H9 (cell line): ENCODE measurements at regions not wholly inside any gene's neighbourhood (a gene's known extent, or its start where the extent isn't known, plus 50 kb on each side); places are given as distances from the start of the nearest gene placed in this dataset.

Experiments
- DNase-seq: peaks from one replicate; pipeline ENCODE4 v3.0.0-alpha.2; 2017
- H2AFZ ChIP-seq: one replicate; pipeline ENCODE4 v1.6.1; 2013; ENCODE audit warnings: mild to moderate bottlenecking, low read length, control low read depth, moderate library complexity
- H2AK5ac ChIP-seq: 2 replicates; pipeline ENCODE4 v1.6.1; 2013; ENCODE audit warnings: low read length, control low read depth, mixed read lengths; ENCODE audit not compliant: insufficient read length
- H2BK120ac ChIP-seq: one replicate; pipeline ENCODE4 v1.6.1; 2013; ENCODE audit warnings: low read depth, mild to moderate bottlenecking, low read length, control low read depth, inconsistent platforms; ENCODE audit not compliant: poor library complexity, severe bottlenecking
- H2BK12ac ChIP-seq: 2 replicates; pipeline ENCODE4 v1.6.1; 2013; ENCODE audit warnings: low read length, control low read depth, mixed read lengths, low read depth; ENCODE audit not compliant: insufficient read length
- H2BK15ac ChIP-seq: 2 replicates; pipeline ENCODE4 v1.6.1; 2013; ENCODE audit warnings: low read depth, low read length, control low read depth
- H2BK20ac ChIP-seq: one replicate; pipeline ENCODE4 v1.6.1; 2013; ENCODE audit warnings: low read depth, mild to moderate bottlenecking, low read length, control low read depth, inconsistent platforms; ENCODE audit not compliant: poor library complexity, severe bottlenecking
- H2BK5ac ChIP-seq: 2 replicates; pipeline ENCODE4 v1.6.1; 2013; ENCODE audit warnings: low read length, control low read depth, mixed read lengths; ENCODE audit not compliant: insufficient read length
- H3K14ac ChIP-seq: 2 replicates; pipeline ENCODE4 v1.6.1; 2013; ENCODE audit warnings: low read length, control low read depth; ENCODE audit not compliant: insufficient read depth
- H3K18ac ChIP-seq: 2 replicates; pipeline ENCODE4 v1.6.1; 2013; ENCODE audit warnings: low read depth, mild to moderate bottlenecking, mixed read lengths, low read length, control low read depth; ENCODE audit not compliant: insufficient read length
- H3K23ac ChIP-seq: 2 replicates; pipeline ENCODE4 v1.6.1; 2013; ENCODE audit warnings: low read length, control low read depth, mixed read lengths, low read depth; ENCODE audit not compliant: insufficient read length
- H3K23me2 ChIP-seq: 2 replicates; pipeline ENCODE4 v1.6.1; 2013; ENCODE audit warnings: low read depth, mild to moderate bottlenecking, mixed read lengths, low read length, control low read depth; ENCODE audit not compliant: insufficient read length, poor library complexity, severe bottlenecking
- H3K27ac ChIP-seq: 2 replicates; pipeline ENCODE4 v1.5.1; 2013; ENCODE audit warnings: low read length, control low read depth, mixed read lengths, low read depth; ENCODE audit not compliant: insufficient read length
- H3K27me3 ChIP-seq: 2 replicates; pipeline ENCODE4 v1.6.1; 2013; ENCODE audit warnings: low read length, control low read depth, inconsistent platforms; ENCODE audit not compliant: insufficient read depth
- H3K4ac ChIP-seq: 2 replicates; pipeline ENCODE4 v1.6.1; 2013; ENCODE audit warnings: low read depth, mild to moderate bottlenecking, control low read depth, inconsistent platforms, low read length, moderate library complexity
- H3K4me1 ChIP-seq: 2 replicates; pipeline ENCODE4 v1.6.1; 2013; ENCODE audit warnings: low read length, control low read depth, inconsistent platforms; ENCODE audit not compliant: insufficient read depth
- H3K4me2 ChIP-seq: 2 replicates; pipeline ENCODE4 v1.6.1; 2013; ENCODE audit warnings: low read length, control low read depth, mixed read lengths; ENCODE audit not compliant: insufficient read length, insufficient read depth
- H3K56ac ChIP-seq: 2 replicates; pipeline ENCODE4 v1.6.1; 2013; ENCODE audit warnings: low read depth, mild to moderate bottlenecking, mixed read lengths, low read length, control low read depth; ENCODE audit not compliant: insufficient read length
- H3K79me1 ChIP-seq: 2 replicates; pipeline ENCODE4 v1.6.1; 2013; ENCODE audit warnings: low read depth, mild to moderate bottlenecking, moderate library complexity, low read length, control low read depth, inconsistent platforms; ENCODE audit not compliant: insufficient read depth, poor library complexity, severe bottlenecking
- H3K79me2 ChIP-seq: 2 replicates; pipeline ENCODE4 v1.6.1; 2013; ENCODE audit warnings: low read length, control low read depth, inconsistent platforms; ENCODE audit not compliant: insufficient read depth
- H3K9ac ChIP-seq: 2 replicates; pipeline ENCODE4 v1.6.1; 2013; ENCODE audit warnings: low read length, control low read depth, mixed read lengths; ENCODE audit not compliant: insufficient read length; ENCODE audit errors: extremely low read depth
- H3K9me3 ChIP-seq: one replicate; pipeline ENCODE4 v1.6.1; 2013; ENCODE audit warnings: low read depth, low read length, inconsistent platforms; ENCODE audit not compliant: control insufficient read depth
- H3T11ph ChIP-seq: one replicate; pipeline ENCODE4 v1.6.1; 2013; ENCODE audit warnings: mild to moderate bottlenecking, low read length, control low read depth, inconsistent platforms
- H4K20me1 ChIP-seq: one replicate; pipeline ENCODE4 v1.6.1; 2013; ENCODE audit not compliant: control insufficient read depth, insufficient read length, insufficient read depth
- H4K5ac ChIP-seq: 2 replicates; pipeline ENCODE4 v1.6.1; 2013; ENCODE audit warnings: low read depth, mild to moderate bottlenecking, mixed read lengths, low read length, control low read depth; ENCODE audit not compliant: insufficient read length
- H4K8ac ChIP-seq: replicated peaks from 2 replicates; pipeline ENCODE4 v1.6.1; 2013; ENCODE audit warnings: low read length, control low read depth, mixed read lengths, low read depth; ENCODE audit not compliant: insufficient read length
- H4K91ac ChIP-seq: 2 replicates; pipeline ENCODE4 v1.6.1; 2013; ENCODE audit warnings: low read depth, mild to moderate bottlenecking, moderate library complexity, mixed read lengths, low read length, control low read depth; ENCODE audit not compliant: insufficient read length
- H3K27ac Mint-ChIP-seq, 3 experiments: 2 replicates in 2 of 3; 3 replicates in 1 of 3; pipeline ENCODE4 v1.8.0; 2020 to 2021; ENCODE audit warnings: mixed read lengths in 3 of 3, mild to moderate bottlenecking in 1 of 3, moderate library complexity in 1 of 3
- H3K27me3 Mint-ChIP-seq: 2 replicates; pipeline ENCODE4 v1.8.0; 2021; ENCODE audit warnings: low read depth, mild to moderate bottlenecking, moderate library complexity, mixed read lengths
- H3K36me3 Mint-ChIP-seq, 3 experiments: 2 replicates in 2 of 3; 3 replicates in 1 of 3; pipeline ENCODE4 v1.8.0; 2020 to 2021; ENCODE audit warnings: low read depth in 3 of 3, mixed read lengths in 3 of 3; ENCODE audit not compliant: insufficient read depth in 1 of 3
- H3K4me1 Mint-ChIP-seq, 2 experiments: 2 replicates each; pipeline ENCODE4 v1.8.0; 2020; ENCODE audit warnings: mixed read lengths in 2 of 2
- H3K4me3 Mint-ChIP-seq, 2 experiments: 2 replicates in 1 of 2; 3 replicates in 1 of 2; pipeline ENCODE4 v1.8.0; 2020 to 2021; ENCODE audit warnings: mild to moderate bottlenecking in 2 of 2, mixed read lengths in 2 of 2, moderate library complexity in 1 of 2
- H3K9me3 Mint-ChIP-seq, 2 experiments: 2 replicates in 1 of 2; 3 replicates in 1 of 2; pipeline ENCODE4 v1.8.0; 2020; ENCODE audit warnings: mild to moderate bottlenecking in 2 of 2, mixed read lengths in 2 of 2, moderate library complexity in 1 of 2
- CTCF ChIP-seq: fragments of 200-600 bp; sonication (generic); conservative IDR thresholded peaks from 3 replicates; pipeline ENCODE4 v1.8.0; 2021; ENCODE audit warnings: antibody characterized with exemption, mild to moderate bottlenecking
- WGBS: extraction: QIAGEN DNeasy Blood & Tissue Kit; methylation state at CpG from one replicate; pipeline ENCODE4 v1.1.7; 2013; ENCODE audit warnings: missing lambda C conversion rate, low lambda C conversion rate, mixed read lengths; ENCODE audit not compliant: insufficient read length; ENCODE audit errors: extremely low coverage; 5-methylcytosine and 5-hydroxymethylcytosine counted together

DNA sequence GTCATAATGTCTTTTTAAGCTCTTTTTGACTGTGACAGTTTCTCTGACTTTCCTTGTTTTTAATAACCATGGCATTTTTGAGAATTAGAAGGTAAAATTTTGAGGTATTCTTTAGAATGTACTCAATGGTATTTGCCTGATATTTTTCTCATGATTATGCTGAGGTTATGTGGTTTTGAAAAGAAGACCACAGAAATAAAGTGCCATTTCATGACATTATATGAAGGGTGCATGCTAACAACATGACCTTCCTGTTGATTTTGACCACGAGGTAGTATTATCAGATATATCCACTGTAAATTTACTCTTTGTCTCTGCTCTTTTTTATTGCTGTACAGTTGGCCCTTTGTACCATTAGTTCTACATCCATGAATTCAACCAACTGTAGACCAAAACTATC is 1418.5 kb downstream of the PLA2G4A start:
- H2BK12ac ChIP-seq = no peak overlapping the region
- H2BK120ac ChIP-seq = no peak overlapping the region
- no peaks in the 10 kb centered on the region for H3K79me1 ChIP-seq
- no peaks in the 10 kb centered on the region for H3K27me3 ChIP-seq
- H3K27ac ChIP-seq = no peak overlapping the region
- H3K9ac ChIP-seq = no peak overlapping the region
- no peak overlapping the region for H2BK15ac ChIP-seq
- H2BK5ac ChIP-seq = no peak overlapping the region
- H3K27me3 Mint-ChIP-seq = no peaks in the 10 kb centered on the region
- TF ChIP-seq CTCF = no peak
- H2AFZ ChIP-seq = no peak overlapping the region
- no CpG with 5 or more reads among the region's 1 CpG for WGBS
- H2AK5ac ChIP-seq = no peak overlapping the region
- H3K56ac ChIP-seq = no peak overlapping the region
- H4K5ac ChIP-seq = no peak overlapping the region
- H2BK20ac ChIP-seq = no peak overlapping the region
- no peak overlapping the region for H3K4me2 ChIP-seq
- no peak overlapping the region for H4K8ac ChIP-seq
- no peaks in the 10 kb centered on the region for H3K79me2 ChIP-seq
- H3K9me3 ChIP-seq = no peaks in the 10 kb centered on the region
- no peaks in the 10 kb centered on the region for H3K4me1 ChIP-seq
- no peaks in the 10 kb centered on the region for H3K36me3 Mint-ChIP-seq
- H3K27ac Mint-ChIP-seq = no peak overlapping the region
- no peak for DNase-seq
- no peaks in the 10 kb centered on the region for H3K23me2 ChIP-seq
- no peak overlapping the region for H3K4ac ChIP-seq
- H3K18ac ChIP-seq = no peak overlapping the region
- H3K14ac ChIP-seq = no peak overlapping the region
- no peaks in the 10 kb centered on the region for H3K4me1 Mint-ChIP-seq
- H3K9me3 Mint-ChIP-seq = no peaks in the 10 kb centered on the region
- no peak overlapping the region for H3K4me3 Mint-ChIP-seq
- no peak overlapping the region for H3K23ac ChIP-seq
- no peak overlapping the region for H3T11ph ChIP-seq
- H4K91ac ChIP-seq = no peak overlapping the region
- no peaks in the 10 kb centered on the region for H4K20me1 ChIP-seq
